Astrocyte of the hippocampus (primary cell): ENCODE measurements at regions not wholly inside any gene's neighbourhood (a gene's known extent, or its start where the extent isn't known, plus 50 kb on each side); places are given as distances from the start of the nearest gene placed in this dataset.
"Not testable (repeated sequence)": the region's sequence is repeated elsewhere in the genome, so short reads cannot be mapped to it uniquely, and the experiment has no call there.

ENCODE experiments used
- DNase-seq: peaks from one replicate; pipeline ENCODE4 v3.0.0; 2011; ENCODE audit warnings: low read depth, low spot score

DNA sequence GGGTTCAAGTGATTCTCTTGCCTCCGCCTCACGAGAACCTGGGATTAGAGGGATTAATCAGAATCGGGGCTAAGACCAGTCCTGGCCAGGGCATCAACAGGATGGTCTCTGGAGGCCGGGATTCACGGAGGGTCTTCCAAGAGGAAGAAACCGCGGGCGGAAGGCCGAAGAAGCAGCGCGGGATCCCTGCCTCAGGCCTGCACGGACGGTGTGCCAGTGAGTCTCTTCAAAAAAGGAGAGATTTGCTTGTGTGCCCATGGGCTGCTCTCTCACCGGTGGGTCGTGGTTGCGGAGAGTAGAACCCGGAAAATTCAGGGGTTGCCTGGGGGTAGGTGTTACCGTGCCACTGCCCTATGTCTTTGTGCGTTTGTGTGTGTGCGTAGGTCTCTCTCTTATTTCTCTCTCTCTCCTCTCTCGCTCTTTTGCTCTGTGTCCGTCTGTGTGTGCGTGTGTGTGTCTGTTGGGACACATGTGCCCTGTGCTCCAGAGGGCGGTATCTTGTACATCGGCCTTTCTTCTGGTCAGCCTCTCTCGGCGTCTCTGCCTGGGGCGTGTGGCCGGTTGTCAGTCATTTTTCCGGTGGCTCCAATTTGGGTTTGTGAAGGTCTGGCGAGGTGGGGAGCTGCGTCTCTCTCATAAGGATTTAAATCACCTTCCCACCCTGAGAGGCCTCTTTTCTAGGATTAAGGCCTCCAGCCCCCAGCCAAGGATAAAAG lies 613.2 kb downstream of the KCNJ18 start:
- DNase-seq: no peak

- DNase-seq: not testable (repeated sequence)
Observed at GRCh38 chr17:22310292-22310691, 618.0 kb downstream of the KCNJ18 start.

- DNase-seq: no peak
Observed at GRCh38 chr17:22310717-22311686, 618.7 kb downstream of the KCNJ18 start.

- DNase-seq: not testable (repeated sequence)
Observed at GRCh38 chr17:22321001-22321400, 628.7 kb downstream of the KCNJ18 start.

GRCh38 chr17:22322893-22323550 lies 630.7 kb downstream of the KCNJ18 start:
- DNase-seq: not testable (repeated sequence)

- no peak for DNase-seq
Observed at GRCh38 chr17:22337467-22337866, 645.1 kb downstream of the KCNJ18 start.

DNA sequence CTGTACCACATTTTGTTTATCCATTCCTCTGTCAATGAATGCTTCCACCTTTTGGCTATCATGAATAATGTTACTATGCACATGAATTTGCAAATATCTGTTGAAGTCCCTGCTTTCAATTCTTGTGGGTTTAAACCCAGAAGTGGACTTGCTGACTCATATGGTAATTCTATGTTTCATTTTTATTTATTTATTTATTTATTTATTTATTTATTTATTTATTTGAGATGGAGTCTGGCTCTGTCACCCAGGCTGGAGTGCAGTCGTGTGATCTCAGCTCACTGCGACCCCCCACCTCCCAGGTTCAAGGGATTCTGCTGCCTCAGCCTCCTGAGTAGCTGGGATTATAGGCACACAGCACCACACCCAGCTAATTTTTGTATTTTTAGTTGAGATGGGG lies 664.3 kb downstream of the KCNJ18 start:
- DNase-seq: not testable (repeated sequence)

DNA sequence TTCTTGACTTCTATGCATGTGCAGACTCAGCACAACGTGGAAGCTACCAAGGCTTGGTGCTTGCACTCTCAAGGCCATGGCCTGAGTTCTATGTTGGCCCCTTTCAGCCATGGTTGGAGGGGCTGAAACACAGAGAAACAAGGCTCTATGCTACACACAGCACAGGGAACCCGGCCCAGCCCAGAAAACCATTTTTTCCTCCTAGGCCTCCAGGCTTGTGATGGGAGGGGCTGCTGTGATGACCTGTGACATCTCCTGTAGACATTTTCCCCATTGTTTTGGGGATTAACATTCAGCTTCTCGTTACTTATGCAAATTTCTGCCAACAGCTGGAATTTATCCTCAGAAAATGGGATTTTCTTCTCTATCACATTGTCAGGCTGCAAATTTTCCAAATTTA lies 678.7 kb downstream of the KCNJ18 start:
- DNase-seq: not testable (repeated sequence)

GRCh38 chr17:22373911-22374310 lies 681.6 kb downstream of the KCNJ18 start:
- no peak for DNase-seq

- DNase-seq: no peak
Observed at GRCh38 chr17:22374741-22375140, 682.4 kb downstream of the KCNJ18 start.

GRCh38 chr17:22376747-22377146 lies 684.4 kb downstream of the KCNJ18 start:
- DNase-seq: not testable (repeated sequence)

DNA sequence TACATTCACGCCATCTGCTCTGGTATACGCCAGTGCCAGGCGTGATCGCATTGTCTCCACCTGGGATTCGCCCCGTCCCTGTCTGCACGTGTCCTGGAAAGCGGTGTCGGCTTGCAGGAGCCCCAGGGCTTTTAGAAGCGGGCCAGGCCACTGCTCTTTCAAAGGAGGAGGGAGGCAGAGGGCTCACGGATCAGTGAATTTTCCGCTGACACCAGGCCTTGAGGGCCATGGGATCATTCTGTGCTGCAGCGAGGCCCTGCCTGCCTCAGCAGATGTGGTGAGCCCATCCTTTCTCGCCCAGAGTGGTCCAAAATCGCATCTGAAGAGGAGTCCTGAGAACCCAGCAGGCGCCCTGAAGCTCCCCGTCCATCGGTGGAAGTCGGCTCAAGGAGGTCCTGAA lies 686.4 kb downstream of the KCNJ18 start:
- not testable (repeated sequence) for DNase-seq

- DNase-seq: not testable (repeated sequence)
Observed at GRCh38 chr17:22381589-22381988, 689.3 kb downstream of the KCNJ18 start.

GRCh38 chr17:22383772-22384460 lies 691.6 kb downstream of the KCNJ18 start:
- DNase-seq: not testable (repeated sequence)

DNA sequence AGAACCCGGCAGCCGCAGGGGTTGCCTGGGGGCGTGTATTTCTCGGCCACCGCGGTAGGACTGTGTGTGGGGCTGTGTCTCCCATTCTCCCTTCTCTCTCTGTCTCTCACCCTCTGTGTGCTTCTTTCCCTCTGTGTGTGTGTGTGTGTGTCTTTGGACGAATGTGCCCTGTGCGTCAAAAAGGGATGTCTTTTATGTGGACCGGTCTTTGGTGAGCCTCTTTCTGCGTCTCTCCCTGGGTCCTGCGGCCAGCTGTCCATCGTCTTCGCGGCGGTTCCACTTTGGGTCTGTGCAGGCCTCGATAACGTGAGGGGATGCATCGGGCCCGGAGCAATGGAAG lies 692.1 kb downstream of the KCNJ18 start:
- DNase-seq: not testable (repeated sequence)

GRCh38 chr17:22398446-22398845 lies 706.1 kb downstream of the KCNJ18 start:
- DNase-seq: not testable (repeated sequence)

DNA sequence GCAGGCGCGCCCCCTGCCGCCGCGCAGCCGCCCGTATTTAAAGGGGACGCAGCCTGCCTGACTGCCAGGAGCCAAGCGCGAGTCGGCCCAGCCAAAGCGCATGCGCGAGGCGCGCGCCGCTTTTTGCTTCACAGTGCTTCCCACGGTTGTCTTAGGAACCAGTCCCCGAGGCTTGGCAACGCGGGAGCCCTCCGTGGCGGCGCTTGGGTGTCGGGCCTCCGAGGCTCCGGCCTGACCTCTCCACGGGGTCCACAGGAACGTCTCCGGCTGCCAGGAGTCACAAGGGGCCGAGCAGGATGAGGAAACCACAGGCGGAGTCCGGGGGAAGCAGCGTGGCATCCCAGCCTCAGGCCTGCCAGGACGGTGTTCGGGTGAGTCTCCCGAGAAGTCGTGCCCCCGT lies 706.7 kb downstream of the KCNJ18 start:
- DNase-seq: not testable (repeated sequence)

GRCh38 chr17:22405080-22405479 lies 712.8 kb downstream of the KCNJ18 start:
- DNase-seq: not testable (repeated sequence)

DNA sequence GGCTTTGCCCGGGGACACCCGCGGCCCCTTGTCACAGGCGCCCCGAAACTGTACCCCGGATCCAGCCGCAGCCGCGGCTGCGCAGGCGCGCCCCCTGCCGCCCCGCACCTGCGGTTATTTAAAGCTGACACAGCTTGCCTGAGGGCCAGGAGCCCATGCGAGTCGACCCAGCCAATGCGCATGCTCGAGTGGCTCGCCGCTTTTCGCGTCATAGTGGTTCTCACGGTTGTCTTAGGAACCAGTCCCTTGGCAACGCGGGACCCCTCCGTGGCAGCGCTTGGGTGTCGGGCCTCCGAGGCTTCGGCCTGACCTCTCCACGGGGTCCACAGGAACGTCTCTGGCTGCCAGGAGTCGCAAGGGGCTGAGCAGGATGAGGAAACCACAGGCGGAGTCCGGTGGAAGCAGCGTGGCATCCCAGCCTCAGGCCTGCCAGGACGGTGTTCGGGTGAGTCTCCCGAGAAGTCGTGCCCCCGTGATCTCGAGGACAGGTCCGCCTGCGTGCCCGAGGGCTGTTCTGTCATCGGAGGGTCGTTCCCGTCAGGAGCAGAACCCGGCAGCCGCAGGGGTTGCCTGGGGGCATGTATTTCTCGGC lies 716.9 kb downstream of the KCNJ18 start:
- no peak for DNase-seq

GRCh38 chr17:22410136-22410535 lies 717.8 kb downstream of the KCNJ18 start:
- DNase-seq: no peak

- no peak for DNase-seq
Observed at GRCh38 chr17:22411185-22411784, 719.0 kb downstream of the KCNJ18 start.
